ENCODE measurements at regions not wholly inside any gene's neighbourhood (a gene's known extent, or its start where the extent isn't known, plus 50 kb on each side); places are given as distances from the start of the nearest gene placed in this dataset.
"Not testable (repeated sequence)": the region's sequence is repeated elsewhere in the genome, so short reads cannot be mapped to it uniquely, and the experiment has no call there.

DNA sequence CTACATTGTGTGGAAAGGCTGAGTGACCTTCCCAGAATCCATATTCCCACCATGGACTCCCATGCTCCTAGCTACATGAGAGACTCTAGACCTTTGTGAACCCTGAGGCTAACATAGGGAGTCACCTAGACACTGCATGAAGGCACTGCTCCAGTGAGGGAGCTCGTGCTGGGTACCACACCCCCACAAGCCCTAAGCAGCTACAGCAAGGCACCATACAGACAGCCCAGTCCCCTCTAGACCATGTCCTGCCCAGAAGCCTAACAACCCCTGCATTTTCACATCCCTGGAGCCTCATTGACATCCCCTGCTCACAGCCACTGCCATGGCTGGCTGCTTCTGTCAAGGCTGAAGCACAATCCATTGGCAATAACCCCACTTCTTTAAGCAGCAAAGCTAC, 176.5 kb upstream of the CTNND2 start:
- DNase-seq, result no peak

GRCh38 chr5:12078286-12078685, 174.0 kb upstream of the CTNND2 start:
- not testable (repeated sequence) for DNase-seq

DNA sequence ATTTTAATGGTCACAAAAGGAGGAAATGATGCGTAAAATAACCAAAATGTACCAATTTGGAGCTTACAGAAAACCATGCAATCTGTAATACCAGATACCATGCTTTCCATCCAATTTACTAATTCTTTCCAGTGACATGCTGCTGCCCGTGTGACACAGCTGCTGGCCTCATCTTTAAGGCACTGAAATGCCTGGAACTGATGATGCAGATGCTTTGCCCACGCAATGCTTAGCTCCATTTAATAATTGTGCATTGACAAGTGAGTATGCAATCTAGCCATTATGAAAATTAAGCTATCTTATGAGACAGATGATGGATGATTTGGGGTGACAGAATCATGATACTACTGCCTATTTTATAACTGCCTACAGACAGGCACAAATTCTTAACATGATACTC, 169.2 kb upstream of the CTNND2 start:
- no peak for DNase-seq

DNA sequence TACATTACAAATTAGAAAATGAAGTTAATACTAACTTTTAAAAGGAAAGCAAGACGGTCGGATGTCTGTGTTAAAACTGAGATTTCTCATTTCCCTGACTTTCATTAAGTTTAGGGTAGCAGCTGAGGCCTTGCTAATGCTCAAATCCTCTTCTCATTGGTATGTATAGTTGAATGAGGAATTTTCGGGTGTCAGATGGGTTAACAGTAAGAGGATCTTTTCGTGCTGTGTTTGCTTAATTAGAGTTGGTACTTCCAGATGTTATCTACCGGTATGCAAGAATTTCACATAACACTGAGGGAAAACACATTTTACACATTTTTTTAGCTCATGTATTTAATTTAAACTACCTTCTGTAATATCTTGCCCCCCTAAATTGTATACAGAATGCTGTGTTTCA, 168.2 kb upstream of the CTNND2 start:
- DNase-seq, result no peak

- DNase-seq, result no peak
These were observed 167.2 kb upstream of the CTNND2 start for GRCh38 chr5:12071455-12071854.

- peak; percentile 38 for DNase-seq
These were observed 119.5 kb upstream of the CTNND2 start for GRCh38 chr5:12023614-12024241.

DNA sequence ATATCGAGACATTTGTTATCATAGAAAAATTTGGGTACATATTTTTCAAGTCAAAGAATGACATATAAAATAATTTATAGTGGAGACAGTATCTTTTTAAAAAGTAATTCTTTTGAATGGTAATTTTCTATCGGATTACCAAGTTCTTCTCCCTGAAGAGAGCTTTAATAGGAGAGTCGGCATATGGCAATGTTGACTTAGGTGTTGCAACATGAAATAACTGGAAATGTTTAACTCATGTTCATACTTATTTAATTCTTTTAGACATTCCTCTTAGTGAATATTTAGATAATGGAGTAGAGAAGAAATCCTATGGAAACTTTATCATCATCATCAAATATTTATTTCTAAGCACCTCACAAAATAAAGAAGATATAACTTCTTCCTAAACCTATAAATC, 118.2 kb upstream of the CTNND2 start:
- DNase-seq, result no peak

DNA sequence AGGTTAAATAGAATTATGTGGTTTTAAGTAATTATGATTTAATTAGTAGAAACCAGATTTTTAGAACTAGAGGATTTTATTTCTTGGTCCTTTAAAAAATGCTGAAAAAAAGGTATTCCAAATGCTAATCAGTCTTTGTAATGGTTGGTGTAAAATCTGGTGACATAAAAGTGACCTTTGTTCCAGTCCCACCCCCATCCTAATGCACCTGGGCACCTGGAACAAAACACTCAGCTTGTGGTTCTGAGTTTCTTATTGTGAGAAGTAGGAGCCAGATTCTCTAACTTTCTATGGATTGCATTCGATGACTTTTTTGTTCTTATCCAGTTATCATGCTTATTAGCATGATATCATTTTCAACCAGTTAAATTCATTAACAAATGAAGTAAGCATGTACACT, 115.1 kb upstream of the CTNND2 start:
- DNase-seq, result no peak

DNA sequence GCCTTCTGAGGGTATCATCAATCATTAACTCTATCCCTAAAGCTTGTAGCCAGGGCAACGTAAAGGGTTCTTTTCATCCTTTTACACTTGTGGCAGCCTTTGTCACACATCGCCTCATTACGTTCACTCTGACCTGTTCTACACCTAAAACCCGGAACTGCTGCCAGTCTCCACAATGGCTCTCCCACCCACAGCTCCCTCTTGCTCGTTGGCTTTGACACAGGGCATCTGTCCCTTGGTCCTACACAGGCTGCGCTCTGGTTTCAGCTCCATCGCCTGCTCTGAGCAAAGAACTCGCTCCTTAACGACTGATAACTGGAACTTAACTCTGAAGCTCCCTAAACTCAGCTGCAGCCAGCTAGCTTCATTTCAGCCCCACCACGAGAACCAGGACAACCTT, 112.8 kb upstream of the CTNND2 start:
- no peak for DNase-seq

DNA sequence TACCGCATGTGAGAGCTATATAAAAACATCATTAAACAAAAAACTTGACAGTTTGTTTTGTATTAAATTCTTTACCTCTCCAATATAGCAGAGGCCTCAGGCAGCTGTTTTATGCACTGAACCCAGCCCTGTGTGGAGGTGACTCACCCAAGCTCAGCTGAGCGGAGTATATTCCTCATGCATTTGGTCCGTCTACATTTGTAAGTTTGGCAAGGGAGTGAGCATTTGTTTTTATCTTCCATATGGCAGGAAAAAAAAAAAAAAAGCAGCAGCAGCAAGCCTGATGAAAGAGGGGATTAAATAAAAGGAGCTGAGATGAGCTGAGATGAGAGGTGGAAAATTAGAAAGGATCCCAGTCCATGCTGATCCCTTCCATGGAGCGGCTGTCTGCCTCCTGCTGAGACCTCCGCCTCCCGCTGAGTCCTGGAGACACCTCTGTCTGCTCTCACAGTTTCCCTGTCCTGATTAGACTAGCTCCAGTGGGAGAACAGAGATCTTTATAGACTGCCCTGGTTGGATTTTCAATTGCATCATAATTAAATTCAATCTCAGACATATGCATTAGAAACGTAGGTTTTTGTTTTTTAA, 112.0 kb upstream of the CTNND2 start:
- no peak for DNase-seq

GRCh38 chr5:12013351-12013750, 109.1 kb upstream of the CTNND2 start:
- DNase-seq, result no peak

GRCh38 chr5:12003680-12004079, 99.4 kb upstream of the CTNND2 start:
- DNase-seq, result no peak

DNA sequence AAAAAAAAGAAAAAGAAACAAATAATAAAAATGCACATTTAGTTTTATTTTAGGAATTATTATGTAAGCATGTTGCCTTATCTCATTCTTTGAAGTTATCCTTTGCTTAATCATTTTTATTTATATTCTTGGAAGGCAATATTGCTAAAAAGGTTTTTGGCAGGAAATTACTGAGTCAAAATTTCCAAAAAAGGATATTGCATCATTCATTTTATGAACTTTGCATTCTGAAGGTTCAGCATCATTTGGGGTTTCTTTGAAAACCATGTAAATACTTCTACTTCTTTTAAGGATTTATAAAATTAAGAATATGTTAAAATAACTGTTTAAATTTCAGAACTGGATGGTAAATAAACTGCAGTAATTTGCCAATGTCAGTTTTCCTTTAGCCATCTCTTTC, 94.2 kb upstream of the CTNND2 start:
- DNase-seq, result no peak

GRCh38 chr5:11997942-11998341, 93.7 kb upstream of the CTNND2 start:
- DNase-seq, result no peak

DNA sequence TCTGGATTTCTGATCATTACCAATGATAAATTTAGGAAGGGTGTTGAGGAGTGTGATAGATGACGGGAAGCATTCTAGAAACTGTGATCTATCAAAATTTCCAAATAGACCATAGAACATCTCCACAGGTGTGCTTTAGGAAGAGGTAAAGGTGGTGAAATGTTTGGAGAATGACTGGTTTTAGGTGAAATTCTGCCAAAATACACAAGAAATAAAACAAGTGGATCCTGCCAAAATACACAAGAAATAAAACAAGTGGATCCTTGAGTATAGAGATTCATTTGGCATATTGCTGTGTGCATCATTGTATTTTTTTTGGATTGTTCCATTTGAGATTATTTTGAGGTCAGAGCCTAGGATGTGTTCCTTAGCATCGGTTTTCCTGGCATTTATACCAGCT, 88.3 kb upstream of the CTNND2 start:
- DNase-seq, result no peak

GRCh38 chr5:11985993-11986392, 81.7 kb upstream of the CTNND2 start:
- DNase-seq, result no peak

GRCh38 chr5:11984196-11984595, 80.0 kb upstream of the CTNND2 start:
- DNase-seq, result no peak

- DNase-seq, result no peak
These were observed 77.7 kb upstream of the CTNND2 start for GRCh38 chr5:11981986-11982385.

DNA sequence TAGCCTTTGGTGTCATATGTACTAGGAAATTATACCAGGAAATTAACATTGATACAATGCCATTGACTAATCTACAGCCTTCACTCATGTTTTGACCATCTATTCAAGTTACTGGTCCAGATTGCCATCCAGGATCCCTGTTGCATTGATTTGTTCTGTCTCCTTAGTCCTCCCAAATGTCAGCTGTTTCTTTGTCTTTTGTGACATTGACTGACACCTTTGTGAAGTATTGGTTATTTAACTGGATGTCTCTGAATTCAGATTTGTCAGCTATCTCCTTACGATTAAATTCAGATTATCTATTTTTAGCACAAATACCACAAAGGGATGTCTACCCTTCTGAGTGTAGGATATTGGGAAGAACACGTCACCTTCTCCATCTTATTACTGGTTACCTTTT, 73.7 kb upstream of the CTNND2 start:
- DNase-seq, result no peak

DNA sequence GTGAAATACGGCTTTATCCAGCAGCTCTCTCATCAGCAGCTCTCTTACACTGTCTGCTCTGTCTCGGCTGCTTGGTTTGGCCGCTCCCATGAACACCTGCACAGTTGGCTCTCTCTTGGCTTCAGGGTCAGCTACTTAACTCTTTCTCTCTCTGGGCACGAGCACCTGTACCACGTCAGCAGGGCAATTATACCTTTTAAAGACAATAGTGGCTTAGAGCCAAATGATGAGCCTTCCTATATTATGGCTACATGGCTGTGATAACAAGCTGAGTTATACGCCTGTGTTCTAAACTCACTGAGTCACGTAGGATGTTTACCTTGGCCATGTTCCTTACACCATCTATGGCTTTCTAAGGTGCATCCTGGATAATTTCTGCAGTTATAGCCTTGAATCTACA, 69.2 kb upstream of the CTNND2 start:
- no peak for DNase-seq

DNA sequence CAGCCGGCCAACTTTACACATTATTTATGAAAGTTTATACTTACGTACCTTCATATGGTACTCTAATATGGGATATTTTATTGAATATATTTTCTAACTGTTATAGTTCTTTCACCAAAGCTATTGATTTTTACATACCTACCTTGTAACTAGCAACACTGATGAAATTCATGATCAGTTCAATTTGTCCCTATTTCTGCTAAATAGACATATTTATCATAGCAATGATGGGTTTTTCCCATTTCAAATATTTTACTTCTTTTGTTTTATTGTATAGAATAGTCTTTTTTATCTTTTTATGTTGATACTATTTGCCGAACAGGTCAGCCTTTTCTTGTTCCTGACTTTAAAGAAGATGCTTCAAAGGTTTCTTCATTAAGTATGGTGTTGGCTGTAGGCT, 59.0 kb upstream of the CTNND2 start:
- no peak for DNase-seq

DNA sequence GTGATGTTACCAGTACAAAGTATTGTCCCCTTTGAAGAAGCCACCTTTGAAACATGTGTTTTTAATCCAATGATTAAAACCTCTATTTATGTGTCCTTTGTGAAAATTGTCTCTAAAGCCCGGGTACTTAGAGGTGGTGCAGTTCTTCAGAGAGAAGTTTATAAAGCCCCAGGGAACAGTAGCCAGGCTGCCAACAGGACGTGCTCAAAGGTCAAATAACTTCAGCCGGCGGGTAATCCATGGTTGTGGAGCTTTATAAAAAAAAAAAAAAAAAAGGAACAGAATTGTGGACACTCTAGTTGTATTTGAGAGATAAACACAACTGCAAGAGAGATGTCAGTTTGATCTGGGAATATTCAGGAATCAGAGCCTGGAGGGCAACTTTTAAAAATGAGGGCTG, 57.9 kb upstream of the CTNND2 start:
- no peak for DNase-seq

DNA sequence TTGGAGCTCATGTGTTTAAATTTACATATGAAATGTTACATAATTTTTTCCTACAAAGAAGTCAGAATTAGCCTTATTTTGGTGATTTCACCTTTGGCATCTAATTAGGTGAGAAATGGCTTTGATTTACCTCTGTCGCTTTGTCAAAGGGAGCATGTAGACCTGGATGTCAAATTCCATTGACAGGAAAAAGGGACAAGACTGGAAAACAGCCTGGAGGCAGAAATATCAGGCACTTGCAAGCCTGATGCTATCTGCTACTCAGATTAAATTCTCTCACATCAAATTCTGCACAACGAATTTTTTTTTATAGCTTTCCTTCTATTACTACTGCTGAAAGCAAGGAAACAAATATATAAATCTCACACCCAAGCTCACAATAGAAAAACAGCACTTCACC, 54.1 kb upstream of the CTNND2 start:
- no peak for DNase-seq

DNA sequence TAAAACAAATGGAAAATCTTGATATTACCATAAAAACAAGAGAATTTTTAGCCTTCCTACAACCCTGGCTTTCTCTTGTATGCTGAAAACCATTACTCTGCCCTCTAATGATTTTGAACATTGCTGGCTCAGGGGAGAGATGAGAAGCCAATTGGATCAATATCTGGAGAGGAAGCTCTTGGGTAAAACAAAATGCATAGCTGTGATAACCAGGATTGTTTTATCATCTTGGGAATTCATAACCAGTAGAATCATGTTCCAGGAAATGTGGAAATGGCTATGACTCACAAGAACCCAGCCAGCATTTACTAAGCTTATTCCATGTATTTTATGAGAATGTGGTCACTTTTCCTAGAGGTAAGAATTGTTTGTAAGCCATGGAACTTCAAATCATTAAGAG, 51.1 kb upstream of the CTNND2 start:
- no peak for DNase-seq

All from NCI-H2227 treated with DMSO at 0.1 percent for 48 hours (cell line).